Islet of Langerhans (tissue), 1 donor: ENCODE measurements at regions not wholly inside any gene's neighbourhood (a gene's known extent, or its start where the extent isn't known, plus 50 kb on each side); places are given as distances from the start of the nearest gene placed in this dataset.

Experiments
- FAIRE-seq: peaks from one replicate; lab custom pipeline; 2011; peaks lifted over from hg19 to GRCh38; lab: Jason Lieb, UNC

DNA sequence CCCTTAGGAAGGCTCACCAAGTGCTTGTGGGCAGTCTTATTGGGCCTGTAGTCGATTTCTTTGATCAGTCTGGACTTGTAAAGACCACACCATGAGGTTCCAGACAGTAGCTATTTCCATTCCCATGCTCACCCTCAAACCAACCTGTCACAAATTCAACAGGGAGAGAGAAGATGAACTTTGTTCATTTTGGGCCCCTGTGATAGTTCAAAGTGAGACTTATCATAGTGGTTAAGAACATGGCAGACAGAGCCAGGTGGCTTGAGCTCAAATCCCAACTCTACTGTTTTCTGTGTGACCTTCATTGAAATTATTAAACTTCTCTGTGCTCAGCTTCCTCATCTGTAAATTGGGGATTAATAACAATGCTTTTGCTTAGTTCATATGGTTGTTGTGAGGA lies 53.9 kb upstream of the CTLA4 start:
- no peak for FAIRE-seq

DNA sequence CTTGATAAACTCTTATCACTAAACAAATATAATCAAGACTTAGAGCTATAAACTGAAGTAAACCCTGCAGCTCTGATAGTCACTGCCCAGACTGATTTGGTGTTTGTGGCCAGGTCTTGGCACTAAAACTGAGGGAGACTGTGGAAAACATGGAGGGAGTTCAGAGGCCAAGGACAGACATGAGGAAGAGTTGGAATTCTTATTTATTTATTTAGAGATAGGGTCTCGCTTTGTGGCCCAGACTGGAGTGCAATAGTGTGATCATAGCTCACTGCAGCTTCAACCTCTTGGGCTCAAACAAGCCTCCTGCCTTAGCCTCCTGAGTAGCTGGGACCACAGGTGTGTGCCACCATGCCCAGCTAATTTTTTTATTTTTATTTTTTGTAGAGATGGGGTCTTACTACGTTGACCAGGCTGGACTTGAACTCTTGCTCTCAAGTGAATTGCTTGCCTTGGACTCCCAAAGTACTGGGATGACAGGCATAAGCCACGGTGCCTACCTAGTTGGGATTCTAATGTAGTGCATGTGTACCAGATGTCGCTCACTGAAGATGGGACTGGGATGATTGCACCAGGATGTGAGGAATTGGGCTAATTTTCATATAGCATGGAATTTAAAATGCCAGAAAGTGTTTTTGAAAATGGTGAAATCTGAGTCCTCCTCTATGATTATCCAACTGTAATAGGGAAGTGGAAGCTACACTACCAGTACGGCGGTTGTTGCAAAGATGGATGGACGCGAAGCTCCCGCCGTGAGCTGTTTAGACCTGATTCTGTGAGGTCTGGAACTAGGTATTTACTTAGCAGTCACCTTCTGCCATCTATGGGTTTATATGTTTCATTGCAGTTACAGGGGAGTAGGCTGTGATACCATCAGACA lies 52.7 kb upstream of the CTLA4 start:
- peak; percentile 93 for FAIRE-seq

GRCh38 chr2:203815541-203815898 lies 52.1 kb upstream of the CTLA4 start:
- FAIRE-seq: no peak

GRCh38 chr2:203817147-203817546 lies 50.4 kb upstream of the CTLA4 start:
- FAIRE-seq: no peak
